Ectodermal cell (in vitro differentiated cells): ENCODE measurements at regions not wholly inside any gene's neighbourhood (a gene's known extent, or its start where the extent isn't known, plus 50 kb on each side); places are given as distances from the start of the nearest gene placed in this dataset.
"Not testable (repeated sequence)": the region's sequence is repeated elsewhere in the genome, so short reads cannot be mapped to it uniquely, and the experiment has no call there.

Experiments used
- H3K27ac ChIP-seq: 2 replicates; pipeline ENCODE4 v1.7.0; 2013; ENCODE audit warnings: mild to moderate bottlenecking, low read depth, low read length; ENCODE audit not compliant: insufficient read depth, poor library complexity, severe bottlenecking
- H3K27me3 ChIP-seq: 2 replicates; pipeline ENCODE4 v1.7.0; 2013; ENCODE audit warnings: mild to moderate bottlenecking, low read length; ENCODE audit not compliant: insufficient read depth, control insufficient read depth, poor library complexity, severe bottlenecking
- H3K36me3 ChIP-seq: one replicate; pipeline ENCODE4 v1.7.0; 2013; ENCODE audit warnings: low read length; ENCODE audit not compliant: control insufficient read depth, insufficient read depth
- H3K4me1 ChIP-seq: one replicate; pipeline ENCODE4 v1.7.0; 2013; ENCODE audit warnings: low read length; ENCODE audit not compliant: control insufficient read depth, insufficient read depth
- H3K4me3 ChIP-seq: 2 replicates; pipeline ENCODE4 v1.7.0; 2013; ENCODE audit warnings: low read depth, low read length, control low read depth; ENCODE audit not compliant: insufficient read depth
- H3K9me3 ChIP-seq: 2 replicates; pipeline ENCODE4 v1.7.0; 2013; ENCODE audit warnings: mild to moderate bottlenecking, low read length, moderate library complexity; ENCODE audit not compliant: control insufficient read depth
- WGBS, 2 experiments: methylation state at CpG; one replicate each; pipeline ENCODE4 v1.1.7; 2013; ENCODE audit warnings: missing lambda C conversion rate in 2 of 2; 5-methylcytosine and 5-hydroxymethylcytosine counted together

DNA sequence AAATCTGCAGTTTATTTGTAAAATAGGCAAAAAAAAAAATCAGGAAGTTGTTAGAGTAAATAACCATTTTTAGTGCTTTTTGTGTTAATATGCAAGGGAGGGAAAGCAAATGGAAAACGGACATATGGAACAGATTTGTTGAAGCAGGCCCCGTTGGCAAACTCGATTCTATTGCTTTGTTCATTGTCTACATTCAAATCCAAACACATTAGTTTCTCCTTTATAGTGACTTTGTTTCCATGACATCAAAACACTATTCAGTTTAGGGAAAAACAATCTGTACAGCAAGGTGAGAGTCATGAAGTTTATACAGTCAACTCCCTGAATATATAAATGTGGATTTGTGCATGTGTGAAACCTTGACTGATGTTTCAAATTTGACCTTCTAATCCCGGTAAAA is 142.2 kb downstream of the FAM47A start:
- WGBS, 2 experiments = 90 to 100% methylated on average over 2 to 3 of the region's 4 CpGs
- H3K4me3 ChIP-seq = no peak overlapping the region
- no peaks in the 10 kb centered on the region for H3K4me1 ChIP-seq
- H3K9me3 ChIP-seq = no peaks in the 10 kb centered on the region
- no peaks in the 10 kb centered on the region for H3K27me3 ChIP-seq
- H3K36me3 ChIP-seq = no peaks in the 10 kb centered on the region
- H3K27ac ChIP-seq = no peak overlapping the region

DNA sequence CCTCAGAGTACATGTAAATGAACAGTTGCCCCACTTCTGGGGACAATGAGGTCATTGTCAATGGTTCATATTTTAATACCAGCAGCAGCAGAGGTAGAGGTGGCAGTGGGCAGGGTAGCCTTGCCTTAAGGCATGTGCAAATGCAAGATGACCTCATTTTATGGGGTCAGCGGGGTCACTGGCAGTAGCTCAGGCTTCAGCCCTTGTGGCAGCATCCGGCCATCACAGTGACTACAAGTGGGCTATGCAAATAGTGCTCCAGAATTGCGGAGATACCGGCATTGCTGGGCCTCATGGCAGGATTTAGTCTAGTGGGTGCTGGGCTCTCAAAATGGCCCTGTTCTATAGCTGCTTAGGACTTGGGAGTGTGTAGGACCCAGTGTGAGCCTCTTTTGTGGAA is 144.7 kb downstream of the FAM47A start:
- Histone ChIP-seq H3K27me3 (no peaks in the 10 kb centered on the region), H3K36me3 (no peaks in the 10 kb centered on the region), H3K27ac (no peak overlapping the region), H3K9me3 (no peaks in the 10 kb centered on the region), H3K4me1 (no peaks in the 10 kb centered on the region), H3K4me3 (no peak overlapping the region)
- WGBS, 2 experiments = 96 to 98% methylated on average over 4 of the region's 4 CpGs

DNA sequence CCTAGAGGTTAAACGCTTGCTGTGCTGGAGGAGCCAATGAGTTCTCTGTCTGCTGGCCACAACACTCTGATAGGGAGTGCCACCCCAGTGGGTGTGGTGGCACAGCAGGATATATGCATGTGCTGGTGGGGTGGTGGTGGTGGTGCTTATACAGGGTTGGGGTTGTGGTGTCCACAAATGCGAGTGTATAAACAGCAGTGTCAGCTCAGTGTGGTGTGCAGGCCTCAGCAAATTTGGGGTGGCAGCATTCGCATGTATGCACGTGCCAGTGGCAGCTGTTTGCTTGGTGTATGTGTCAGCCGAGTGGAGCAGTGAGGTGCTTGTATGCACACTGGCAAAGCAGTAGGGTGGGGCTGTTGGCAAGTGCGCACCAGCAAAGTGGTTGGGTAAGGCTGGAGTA is 157.4 kb downstream of the FAM47A start:
- H3K9me3 ChIP-seq = no peaks in the 10 kb centered on the region
- no peak overlapping the region for H3K27ac ChIP-seq
- H3K4me1 ChIP-seq = no peaks in the 10 kb centered on the region
- H3K36me3 ChIP-seq = no peaks in the 10 kb centered on the region
- no peaks in the 10 kb centered on the region for H3K27me3 ChIP-seq
- H3K4me3 ChIP-seq = no peak overlapping the region
- WGBS, 2 experiments = 94 to 96% methylated on average over 6 of the region's 6 CpGs

DNA sequence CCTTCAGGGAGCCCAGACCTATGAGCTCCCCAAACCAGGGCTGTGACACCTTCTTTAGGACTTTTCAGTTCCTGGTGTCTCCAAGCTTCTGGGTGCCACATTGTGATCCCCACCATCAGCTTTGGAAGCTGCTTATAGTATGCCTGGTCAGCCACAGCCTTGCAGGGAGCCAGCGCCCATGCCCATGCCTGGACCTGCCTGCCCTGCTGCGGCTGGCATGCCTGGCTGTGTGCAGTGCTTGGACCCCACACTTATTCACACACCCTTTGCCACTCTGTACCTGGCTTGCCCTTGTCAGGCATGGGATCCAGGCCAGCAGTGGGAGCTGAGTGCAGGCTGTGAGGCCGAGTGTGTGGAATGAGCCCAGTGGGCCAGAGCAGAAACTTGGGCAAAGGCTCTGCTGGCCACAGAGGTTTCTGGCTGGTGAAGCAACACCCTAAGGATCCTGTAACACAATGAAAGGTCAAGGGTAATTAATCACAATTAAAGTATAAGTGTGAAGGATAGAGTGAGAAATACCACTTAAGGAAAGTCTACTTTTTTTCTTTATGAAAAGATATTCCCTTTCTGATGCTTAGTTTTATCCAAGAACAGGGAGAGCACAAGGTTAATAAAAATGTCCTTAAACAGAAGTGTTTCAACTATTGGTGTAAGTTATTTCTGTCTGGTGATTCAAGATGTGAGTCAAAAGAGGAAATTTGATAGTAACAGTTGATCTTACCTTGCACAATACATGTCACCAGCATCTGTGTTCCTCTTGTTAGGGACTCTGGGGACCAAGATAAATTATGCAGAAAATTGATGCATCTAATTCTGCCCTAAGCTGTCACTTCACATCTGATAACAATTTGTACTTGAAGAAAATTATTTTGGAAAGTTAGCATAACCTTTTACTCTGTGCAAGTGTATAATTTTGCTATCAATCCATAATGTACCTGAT is 161.8 kb downstream of the FAM47A start:
- Histone ChIP-seq H3K9me3 (no peaks in the 10 kb centered on the region), H3K27ac (no peak overlapping the region), H3K4me1 (no peaks in the 10 kb centered on the region), H3K4me3 (no peak overlapping the region), H3K36me3 (no peaks in the 10 kb centered on the region), H3K27me3 (no peaks in the 10 kb centered on the region)
- 91 to 93% methylated on average over 3 of the region's 3 CpGs for WGBS, 2 experiments

DNA sequence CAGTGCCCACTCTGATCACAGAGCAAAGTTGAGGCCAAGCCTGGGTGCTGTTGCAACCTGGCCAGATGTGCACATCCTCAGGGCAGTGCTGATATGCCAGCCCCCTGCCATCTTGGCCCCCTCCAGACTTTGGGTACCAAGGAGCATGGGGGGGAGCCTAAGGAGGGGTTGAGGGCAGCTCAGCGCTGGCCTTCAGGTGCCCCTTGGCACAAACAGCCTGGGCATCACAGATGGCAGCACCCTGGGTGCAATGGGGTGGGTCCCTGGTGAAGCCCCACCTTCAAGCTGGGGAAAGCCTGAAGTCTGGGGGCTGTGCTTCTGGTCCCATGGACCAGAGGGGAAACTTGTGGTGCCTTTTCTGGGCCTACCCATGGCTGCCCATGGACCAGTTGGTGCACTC is 163.0 kb downstream of the FAM47A start:
- Histone ChIP-seq H3K4me1 (no peaks in the 10 kb centered on the region), H3K4me3 (no peak overlapping the region), H3K36me3 (no peaks in the 10 kb centered on the region), H3K27me3 (no peaks in the 10 kb centered on the region), H3K27ac (no peak overlapping the region), H3K9me3 (no peaks in the 10 kb centered on the region)
- 95 to 100% methylated on average over 1 of the region's 1 CpG for WGBS, 2 experiments

DNA sequence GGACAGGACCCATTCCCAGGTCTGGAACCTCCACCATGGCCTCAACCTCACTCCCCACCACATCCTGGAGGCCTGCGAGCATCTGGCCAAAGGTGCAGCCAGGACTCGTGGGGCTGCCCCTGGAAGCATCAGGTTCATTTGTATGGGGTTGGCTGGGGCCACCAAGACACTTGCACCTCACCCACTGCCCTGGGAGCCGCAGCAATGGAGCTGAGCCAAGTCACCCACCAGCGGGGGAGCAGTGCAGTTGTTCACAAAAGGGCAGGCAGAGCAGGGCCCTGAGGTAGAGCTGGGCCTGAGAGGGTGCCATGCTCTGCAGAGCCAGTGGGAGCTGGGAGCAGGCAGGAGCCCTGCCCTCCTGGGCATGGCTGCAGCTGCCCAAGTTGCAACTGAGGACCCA is 163.5 kb downstream of the FAM47A start:
- 90 to 94% methylated on average over 4 of the region's 4 CpGs for WGBS, 2 experiments
- no peaks in the 10 kb centered on the region for H3K27me3 ChIP-seq
- no peaks in the 10 kb centered on the region for H3K9me3 ChIP-seq
- H3K4me3 ChIP-seq = no peak overlapping the region
- H3K27ac ChIP-seq = no peak overlapping the region
- H3K36me3 ChIP-seq = no peaks in the 10 kb centered on the region
- H3K4me1 ChIP-seq = no peaks in the 10 kb centered on the region

DNA sequence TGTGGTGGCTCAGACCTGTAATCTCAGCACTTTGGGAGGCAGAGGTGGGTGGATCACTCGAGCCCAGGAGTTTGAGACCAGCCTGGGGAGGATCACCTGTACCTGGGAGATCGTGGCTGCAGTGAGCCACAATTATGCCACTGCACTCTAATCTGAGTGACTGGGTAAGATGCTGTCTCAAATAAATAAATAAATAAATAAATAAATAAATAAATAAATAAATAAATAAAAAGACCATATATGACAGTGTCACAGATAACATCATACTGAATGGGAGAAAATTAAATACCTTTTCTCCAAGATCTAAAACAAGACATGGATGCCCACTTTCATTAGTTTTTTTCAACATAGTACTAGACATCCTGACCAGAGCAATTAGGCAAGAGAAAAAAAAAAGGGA is 182.8 kb downstream of the FAM47A start:
- WGBS, 2 experiments = 96 to 100% methylated on average over 1 of the region's 2 CpGs
- Histone ChIP-seq H3K4me1 (no peaks in the 10 kb centered on the region), H3K36me3 (no peaks in the 10 kb centered on the region), H3K4me3 (no peak overlapping the region), H3K27me3 (no peaks in the 10 kb centered on the region), H3K27ac (no peak overlapping the region), H3K9me3 (no peaks in the 10 kb centered on the region)

DNA sequence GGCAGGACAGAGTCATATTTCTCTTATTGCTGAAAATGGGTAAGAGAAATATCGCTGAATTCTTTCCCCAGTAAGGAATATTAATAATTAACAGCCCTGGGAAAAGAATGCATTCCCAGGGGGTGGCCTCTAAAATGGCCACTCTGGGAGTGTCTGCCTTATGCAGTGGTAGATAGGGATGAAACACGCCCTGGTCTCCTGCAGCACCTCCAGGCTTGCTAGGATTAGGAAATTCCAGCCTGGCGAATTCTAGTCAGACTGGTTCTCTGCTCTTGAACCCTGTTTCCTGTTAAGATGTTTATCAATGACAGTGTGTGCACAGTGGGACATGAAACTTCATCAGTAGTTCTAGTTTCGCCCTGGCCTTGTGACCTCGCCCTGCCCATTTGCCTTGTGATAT is 205.9 kb downstream of the FAM47A start:
- 89 to 94% methylated on average over 4 of the region's 5 CpGs for WGBS, 2 experiments
- H3K4me3 ChIP-seq, H3K27me3 ChIP-seq, H3K4me1 ChIP-seq, H3K27ac ChIP-seq, H3K36me3 ChIP-seq, H3K9me3 ChIP-seq: not testable (repeated sequence)

DNA sequence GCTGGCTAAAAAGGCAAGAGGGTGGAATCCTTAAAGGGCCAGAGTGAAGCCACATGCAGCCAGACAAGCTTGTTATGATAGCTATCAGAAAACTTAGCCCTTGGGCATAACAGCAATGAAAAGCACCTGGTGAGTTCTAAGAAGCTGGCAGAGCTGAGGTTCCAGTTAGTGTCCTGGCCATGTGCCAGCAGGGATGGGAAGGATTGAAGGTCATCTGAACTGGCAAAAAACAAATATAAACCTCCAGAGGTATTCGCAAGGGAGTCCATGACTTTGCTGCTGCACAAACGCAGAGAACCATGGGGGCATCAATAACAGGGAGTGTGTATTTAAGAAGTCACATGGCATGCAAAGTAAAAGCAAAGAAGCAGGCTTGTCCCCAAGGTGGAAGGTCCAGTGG is 208.9 kb downstream of the FAM47A start:
- Histone ChIP-seq H3K9me3 (no peaks in the 10 kb centered on the region), H3K4me3 (no peak overlapping the region), H3K36me3 (no peaks in the 10 kb centered on the region), H3K27me3 (no peaks in the 10 kb centered on the region), H3K27ac (no peak overlapping the region), H3K4me1 (no peaks in the 10 kb centered on the region)
- WGBS, 2 experiments = 97 to 100% methylated on average over 2 of the region's 2 CpGs

DNA sequence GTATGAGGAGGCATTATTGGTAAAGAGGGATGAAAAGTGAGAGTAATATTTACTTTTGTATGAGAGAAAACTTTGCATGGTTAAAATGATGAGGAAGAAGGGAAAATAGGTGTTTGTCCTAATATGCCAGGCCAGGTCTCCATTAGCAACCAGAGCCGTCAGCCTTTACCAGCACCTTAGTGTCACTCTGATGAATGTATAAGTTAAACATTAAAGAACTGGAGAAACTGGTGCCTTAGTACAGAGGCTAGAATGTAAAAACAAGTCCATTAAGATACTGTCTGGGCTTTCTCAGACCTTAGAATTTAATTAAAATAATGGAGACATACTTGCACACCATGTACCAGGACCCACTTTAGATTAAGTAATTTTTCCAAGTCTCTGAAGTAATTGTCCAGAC is 222.3 kb downstream of the FAM47A start:
- Histone ChIP-seq H3K4me1 (no peaks in the 10 kb centered on the region), H3K36me3 (no peaks in the 10 kb centered on the region), H3K27me3 (no peaks in the 10 kb centered on the region), H3K27ac (no peak overlapping the region), H3K9me3 (no peaks in the 10 kb centered on the region), H3K4me3 (no peak overlapping the region)
- 63 to 88% methylated on average over 1 of the region's 1 CpG for WGBS, 2 experiments
